Activated CD4-positive, alpha-beta T cell treated with anti-CD3 and anti-CD28 coated beads, Interleukin-10, Interleukin-2, amounts not matched to agents 100 ng/mL and 50 ng/mL, durations not matched to agents 16 hours and 8 hours (primary cell): ENCODE measurements at regions not wholly inside any gene's neighbourhood (a gene's known extent, or its start where the extent isn't known, plus 50 kb on each side); places are given as distances from the start of the nearest gene placed in this dataset.
"Not testable (repeated sequence)": the region's sequence is repeated elsewhere in the genome, so short reads cannot be mapped to it uniquely, and the experiment has no call there.

ENCODE experiments used
- DNase-seq: peaks from one replicate; pipeline ENCODE4 v3.0.0-alpha.2; 2020

DNA sequence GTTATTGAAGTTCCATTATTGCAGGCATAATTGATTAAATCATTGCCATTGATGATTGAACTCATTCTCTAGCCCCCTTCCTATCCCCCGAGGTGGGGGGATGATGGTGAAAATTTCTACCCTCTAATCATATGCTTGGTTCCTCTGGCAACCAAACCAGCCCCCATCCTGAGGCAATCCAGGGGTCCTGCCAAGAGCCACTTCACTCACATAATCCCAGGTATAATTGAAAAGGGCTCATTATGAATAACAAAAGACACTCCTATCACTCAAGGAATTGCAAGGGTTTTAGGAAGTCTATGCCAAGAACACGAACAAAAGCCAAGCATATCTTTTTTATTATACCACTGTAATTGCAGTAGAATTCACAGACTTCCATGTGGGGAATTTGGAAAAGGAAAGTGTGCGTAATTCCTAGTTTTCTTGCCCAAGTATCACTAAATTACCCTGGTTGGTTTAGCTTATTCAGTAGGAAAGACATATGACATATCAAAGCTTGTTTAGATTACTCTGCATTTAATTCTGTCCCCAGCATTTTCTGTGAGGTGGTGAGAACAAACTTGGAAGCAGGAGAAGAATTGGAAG is 130.7 kb upstream of the TAF11L2 start:
- DNase-seq = no peak

GRCh38 chr5:17370651-17371050 is 127.4 kb upstream of the TAF11L2 start:
- no peak for DNase-seq

- no peak for DNase-seq
Observed at GRCh38 chr5:17373406-17373805, 124.6 kb upstream of the TAF11L2 start.

- DNase-seq = no peak
Observed at GRCh38 chr5:17373814-17374556, 124.0 kb upstream of the TAF11L2 start.

GRCh38 chr5:17374973-17375742 is 122.9 kb upstream of the TAF11L2 start:
- no peak for DNase-seq

DNA sequence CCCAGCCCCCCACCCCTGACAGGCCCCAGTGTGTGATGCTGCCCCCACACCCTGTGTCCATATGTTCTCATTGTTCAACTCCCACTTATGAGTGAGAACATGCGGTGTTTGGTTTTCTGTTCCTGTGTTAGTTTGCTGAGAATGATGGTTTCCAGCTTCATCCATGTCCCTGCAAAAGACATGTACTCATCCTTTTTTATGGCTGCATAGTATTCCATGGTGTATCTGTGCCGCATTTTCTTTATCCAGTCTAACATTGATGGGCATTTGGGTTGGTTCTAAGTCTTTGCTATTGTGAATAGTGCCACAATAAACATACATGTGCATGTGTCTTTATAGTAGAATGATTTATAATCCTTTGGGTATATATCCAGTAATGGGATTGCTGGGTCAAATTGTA is 122.1 kb upstream of the TAF11L2 start:
- not testable (repeated sequence) for DNase-seq

DNA sequence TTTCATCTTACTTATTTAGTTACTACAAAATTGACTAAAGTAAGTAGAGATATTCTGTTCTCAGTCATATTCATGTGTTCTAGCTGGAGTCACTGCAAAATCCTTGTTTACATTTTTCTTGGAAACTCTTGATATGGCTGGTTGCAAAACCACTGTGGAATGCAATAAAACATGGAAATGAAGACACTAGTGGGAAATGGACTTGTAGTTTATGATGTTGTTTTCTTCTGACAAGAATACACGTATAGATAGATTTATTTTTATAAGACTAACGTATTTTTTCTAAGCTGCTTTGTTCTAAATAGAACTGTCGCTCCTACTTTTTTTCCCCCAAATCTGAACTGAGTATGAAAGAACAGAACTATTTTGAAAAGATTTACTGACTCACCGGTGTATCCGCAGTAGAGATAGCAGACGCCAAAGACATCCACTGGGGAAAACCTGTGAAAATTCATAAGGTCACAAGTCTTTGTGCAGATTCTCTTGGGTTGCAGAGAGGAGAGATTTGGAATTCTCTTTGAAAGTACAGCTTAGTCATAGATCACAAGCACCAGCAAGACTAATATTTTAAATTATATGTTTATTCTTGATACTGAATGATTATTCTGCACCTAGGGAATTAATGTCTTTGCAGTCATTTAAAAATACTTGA is 119.6 kb upstream of the TAF11L2 start:
- DNase-seq = no peak

DNA sequence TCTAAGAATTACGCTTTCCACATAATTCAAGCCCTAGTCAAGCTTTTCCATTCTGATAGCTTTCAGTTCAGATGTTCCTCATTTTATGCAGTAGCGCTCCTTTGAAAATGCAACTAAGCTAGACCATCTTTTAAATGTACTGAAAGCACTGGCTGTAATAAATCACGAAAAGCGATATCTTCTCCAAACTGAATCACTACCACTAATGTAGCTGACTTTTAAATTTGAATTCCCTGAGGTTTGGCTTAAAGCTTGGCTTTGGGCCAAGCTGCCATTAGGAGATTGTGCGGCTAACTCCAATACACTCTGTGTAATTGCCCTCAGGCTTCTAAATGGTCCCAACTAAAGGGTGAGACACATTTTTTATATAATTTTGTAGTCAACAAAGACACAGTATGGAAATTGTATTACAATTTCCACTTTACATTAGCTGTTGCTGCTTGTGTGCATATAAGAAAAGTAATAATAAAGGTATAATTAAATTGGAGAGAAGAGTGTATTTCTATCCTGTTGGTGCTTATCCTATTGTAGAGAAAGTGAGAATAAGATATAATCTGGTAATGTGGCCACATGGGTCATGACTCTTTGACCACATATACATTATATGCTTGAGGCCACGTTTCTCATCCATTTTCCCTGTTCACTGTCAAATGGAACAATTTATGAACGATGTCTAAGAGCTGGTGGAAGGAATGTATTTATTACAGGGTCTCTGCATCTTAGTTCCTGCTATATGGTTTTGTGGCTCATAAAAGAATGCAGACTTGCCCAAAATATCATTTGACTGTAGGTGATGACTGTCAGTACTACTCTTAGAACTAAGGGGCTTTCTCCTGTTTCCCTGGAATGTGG is 118.7 kb upstream of the TAF11L2 start:
- DNase-seq = no peak

DNA sequence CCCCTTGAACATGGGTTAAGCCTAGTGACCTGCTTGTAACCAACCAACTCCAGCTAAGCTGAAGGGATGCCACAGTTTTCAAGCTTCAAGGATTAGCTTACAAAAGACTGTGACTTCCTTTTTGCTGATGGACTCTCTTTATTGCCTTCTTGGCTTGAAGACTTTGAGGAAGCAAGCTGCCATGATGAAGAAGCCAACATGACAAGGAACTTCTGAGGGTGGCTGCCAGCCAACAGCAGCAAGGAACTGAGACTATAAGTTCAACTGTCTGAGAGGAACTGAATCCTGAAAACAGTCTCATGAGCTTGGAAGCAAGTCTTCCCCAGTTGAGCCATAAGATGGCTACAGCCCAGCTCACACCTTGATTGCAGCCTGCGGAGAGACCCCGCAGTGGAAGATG is 116.1 kb upstream of the TAF11L2 start:
- no peak for DNase-seq

- no peak for DNase-seq
Observed at GRCh38 chr5:17383526-17383925, 114.5 kb upstream of the TAF11L2 start.

- DNase-seq = no peak
Observed at GRCh38 chr5:17384181-17384580, 113.8 kb upstream of the TAF11L2 start.

DNA sequence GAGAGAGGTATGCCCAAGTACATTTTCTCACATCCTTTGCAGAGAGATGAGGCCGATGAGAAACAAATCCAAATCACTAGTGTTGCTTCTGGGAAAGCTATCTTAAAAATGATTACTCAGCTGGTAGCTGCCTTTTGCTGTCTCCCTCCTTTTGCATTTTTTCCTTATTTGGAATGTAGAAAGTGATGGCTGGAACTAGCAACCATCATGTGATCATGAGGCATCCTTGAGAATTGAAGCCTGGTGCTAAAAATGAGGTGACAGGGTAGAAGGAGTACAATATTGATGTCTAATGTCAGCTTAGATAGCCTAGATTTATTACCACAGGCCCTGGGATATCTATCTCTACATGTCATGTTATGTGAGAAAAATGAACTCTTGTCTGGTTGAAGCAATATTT is 109.3 kb upstream of the TAF11L2 start:
- no peak for DNase-seq

DNA sequence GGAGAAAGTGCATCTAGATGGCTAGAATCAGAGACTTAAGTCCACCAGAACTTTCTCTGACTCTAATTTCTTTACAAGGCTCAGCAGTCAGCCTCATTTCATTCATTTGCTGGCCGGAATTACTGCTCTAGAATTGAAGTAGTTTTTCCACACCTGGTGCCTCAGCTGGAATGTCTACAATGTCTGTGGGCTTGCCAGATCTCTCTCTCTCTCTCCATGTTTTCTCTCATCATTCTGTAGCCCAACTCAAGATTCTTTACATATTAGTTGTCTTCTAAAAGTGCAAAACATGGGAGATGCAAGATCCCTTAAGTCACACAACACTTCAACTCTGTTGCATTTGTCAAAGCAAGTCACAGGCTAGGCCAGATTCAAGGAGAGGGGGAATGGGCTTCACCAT is 103.9 kb upstream of the TAF11L2 start:
- no peak for DNase-seq

- no peak for DNase-seq
Observed at GRCh38 chr5:17395106-17395880, 102.7 kb upstream of the TAF11L2 start.

- DNase-seq = no peak
Observed at GRCh38 chr5:17396247-17396646, 101.8 kb upstream of the TAF11L2 start.

GRCh38 chr5:17398431-17398830 is 99.6 kb upstream of the TAF11L2 start:
- no peak for DNase-seq

- no peak for DNase-seq
Observed at GRCh38 chr5:17398866-17399835, 98.9 kb upstream of the TAF11L2 start.

GRCh38 chr5:17399931-17400330 is 98.1 kb upstream of the TAF11L2 start:
- no peak for DNase-seq

- no peak for DNase-seq
Observed at GRCh38 chr5:17400724-17401469, 97.1 kb upstream of the TAF11L2 start.
